Activated CD4-positive, alpha-beta T cell treated with anti-CD3 and anti-CD28 coated beads, Interleukin-2, amount 10 ng/mL, durations not matched to agents 7 days and 5 days (primary cell): ENCODE measurements at regions not wholly inside any gene's neighbourhood (a gene's known extent, or its start where the extent isn't known, plus 50 kb on each side); places are given as distances from the start of the nearest gene placed in this dataset.

Experiments used
- CTCF ChIA-PET: fragments of 350-600 bp; sonication (Branson Sonifier 250); formaldehyde crosslinking; loops from one replicate; lab custom pipeline; 2021; ENCODE audit warnings: antibody characterized with exemption; lab: Charles Lee
- POLR2A ChIA-PET: fragments of 350-600 bp; sonication (Branson Sonifier 250); formaldehyde crosslinking; loops from one replicate; lab custom pipeline; 2021; ENCODE audit warnings: antibody characterized with exemption; lab: Charles Lee
- DNase-seq: peaks from one replicate; pipeline ENCODE4 v3.0.0-alpha.2; 2020
- H3K27ac Mint-ChIP-seq: one replicate; pipeline ENCODE4 v1.8.0; 2021; ENCODE audit warnings: mild to moderate bottlenecking, moderate library complexity, mixed read lengths
- H3K27me3 Mint-ChIP-seq: one replicate; pipeline ENCODE4 v1.8.0; 2021; ENCODE audit warnings: mixed read lengths
- H3K36me3 Mint-ChIP-seq: one replicate; pipeline ENCODE4 v1.8.0; 2021; ENCODE audit warnings: low read depth, mixed read lengths
- H3K4me1 Mint-ChIP-seq: one replicate; pipeline ENCODE4 v1.8.0; 2021; ENCODE audit warnings: mixed read lengths
- H3K4me3 Mint-ChIP-seq: one replicate; pipeline ENCODE4 v1.8.0; 2021; ENCODE audit warnings: mild to moderate bottlenecking, moderate library complexity, mixed read lengths
- H3K9me3 Mint-ChIP-seq: one replicate; pipeline ENCODE4 v1.8.0; 2021; ENCODE audit warnings: mixed read lengths

- CTCF ChIA-PET, result no interaction called here
- POLR2A ChIA-PET, result no interaction called here
- H3K4me3 Mint-ChIP-seq, result no peak overlapping the region
- no peaks in the 10 kb centered on the region for H3K4me1 Mint-ChIP-seq
- H3K27me3 Mint-ChIP-seq, result no peaks in the 10 kb centered on the region
- H3K9me3 Mint-ChIP-seq, result no peaks in the 10 kb centered on the region
- no peaks in the 10 kb centered on the region for H3K36me3 Mint-ChIP-seq
- no peak for DNase-seq
- no peak overlapping the region for H3K27ac Mint-ChIP-seq
Observed at GRCh38 chr15:93214106-93214505, 125.1 kb upstream of the RGMA start.

GRCh38 chr15:93213281-93213680, 124.3 kb upstream of the RGMA start:
- Mint-ChIP-seq H3K36me3 (no peaks in the 10 kb centered on the region), H3K4me1 (no peaks in the 10 kb centered on the region), H3K27ac (no peak overlapping the region), H3K9me3 (no peaks in the 10 kb centered on the region), H3K4me3 (no peak overlapping the region), H3K27me3 (no peaks in the 10 kb centered on the region)
- ChIA-PET POLR2A (no interaction called here), CTCF (interaction anchor here (0.9 kb wide), 1 partner anchor 21 kb away, joined by 3 read pairs; no protein-coding TSS in a partner anchor)
- DNase-seq, result no peak

- Mint-ChIP-seq H3K36me3 (no peaks in the 10 kb centered on the region), H3K4me3 (no peak overlapping the region)
- POLR2A ChIA-PET, result no interaction called here
Observed at GRCh38 chr15:93212578-93212977, 123.6 kb upstream of the RGMA start.

GRCh38 chr15:93210995-93211394, 122.0 kb upstream of the RGMA start:
- no peaks in the 10 kb centered on the region for H3K9me3 Mint-ChIP-seq
- POLR2A ChIA-PET, result no interaction called here
- H3K36me3 Mint-ChIP-seq, result no peaks in the 10 kb centered on the region
- H3K4me1 Mint-ChIP-seq, result no peaks in the 10 kb centered on the region
- no peak overlapping the region for H3K27ac Mint-ChIP-seq
- H3K27me3 Mint-ChIP-seq, result no peaks in the 10 kb centered on the region
- no peak overlapping the region for H3K4me3 Mint-ChIP-seq
- CTCF ChIA-PET, result no interaction called here
- DNase-seq, result no peak

More at GRCh38 chr15:93212578-93212977, 123.6 kb upstream of the RGMA start:
- Mint-ChIP-seq H3K4me1 (no peaks in the 10 kb centered on the region), H3K9me3 (no peaks in the 10 kb centered on the region), H3K27me3 (no peaks in the 10 kb centered on the region), H3K27ac (no peak overlapping the region)
- CTCF ChIA-PET, result no interaction called here
- DNase-seq, result no peak

GRCh38 chr15:93209690-93210445, 120.9 kb upstream of the RGMA start:
- no peaks in the 10 kb centered on the region for H3K9me3 Mint-ChIP-seq
- DNase-seq, result no peak
- CTCF ChIA-PET, result no interaction called here

GRCh38 chr15:93206893-93207292, 117.9 kb upstream of the RGMA start:
- no peak overlapping the region for H3K27ac Mint-ChIP-seq
- ChIA-PET CTCF (no interaction called here), POLR2A (no interaction called here)
- no peaks in the 10 kb centered on the region for H3K27me3 Mint-ChIP-seq
- H3K9me3 Mint-ChIP-seq, result no peaks in the 10 kb centered on the region
- DNase-seq, result no peak
- no peaks in the 10 kb centered on the region for H3K36me3 Mint-ChIP-seq
- no peaks in the 10 kb centered on the region for H3K4me1 Mint-ChIP-seq
- H3K4me3 Mint-ChIP-seq, result no peak overlapping the region

More at GRCh38 chr15:93209690-93210445, 120.9 kb upstream of the RGMA start:
- Mint-ChIP-seq H3K36me3 (no peaks in the 10 kb centered on the region), H3K27me3 (no peaks in the 10 kb centered on the region), H3K27ac (no peak overlapping the region), H3K4me3 (no peak overlapping the region), H3K4me1 (no peaks in the 10 kb centered on the region)
- POLR2A ChIA-PET, result no interaction called here

GRCh38 chr15:93205413-93205812, 116.4 kb upstream of the RGMA start:
- Mint-ChIP-seq H3K9me3 (no peaks in the 10 kb centered on the region), H3K27me3 (peaks cover under 1% of the 10 kb centered on the region), H3K4me3 (no peak overlapping the region), H3K4me1 (no peaks in the 10 kb centered on the region), H3K36me3 (no peaks in the 10 kb centered on the region), H3K27ac (no peak overlapping the region)
- POLR2A ChIA-PET, result no interaction called here
- no peak for DNase-seq
- CTCF ChIA-PET, result no interaction called here

GRCh38 chr15:93203036-93203435, 114.0 kb upstream of the RGMA start:
- no peak for DNase-seq
- CTCF ChIA-PET, result interaction anchor here (1.0 kb wide), 1 partner anchor 21 kb away, joined by 3 read pairs; no protein-coding TSS in a partner anchor
- POLR2A ChIA-PET, result no interaction called here

GRCh38 chr15:93202405-93202804, 113.4 kb upstream of the RGMA start:
- CTCF ChIA-PET, result interaction anchor here (1.0 kb wide), 1 partner anchor 21 kb away, joined by 3 read pairs; no protein-coding TSS in a partner anchor
- no peak overlapping the region for H3K4me3 Mint-ChIP-seq

More at GRCh38 chr15:93203036-93203435, 114.0 kb upstream of the RGMA start:
- H3K4me3 Mint-ChIP-seq, result no peak overlapping the region
- no peaks in the 10 kb centered on the region for H3K9me3 Mint-ChIP-seq
- H3K27ac Mint-ChIP-seq, result no peak overlapping the region
- no peaks in the 10 kb centered on the region for H3K36me3 Mint-ChIP-seq
- peaks cover 12% of the 10 kb centered on the region for H3K27me3 Mint-ChIP-seq
- no peaks in the 10 kb centered on the region for H3K4me1 Mint-ChIP-seq

GRCh38 chr15:93201940-93202339, 112.9 kb upstream of the RGMA start:
- DNase-seq, result no peak
- Mint-ChIP-seq H3K36me3 (no peaks in the 10 kb centered on the region), H3K4me1 (no peaks in the 10 kb centered on the region), H3K4me3 (no peak overlapping the region), H3K27ac (no peak overlapping the region), H3K27me3 (peaks cover 15% of the 10 kb centered on the region), H3K9me3 (no peaks in the 10 kb centered on the region)
- POLR2A ChIA-PET, result no interaction called here
- CTCF ChIA-PET, result no interaction called here

More at GRCh38 chr15:93202405-93202804, 113.4 kb upstream of the RGMA start:
- no peak overlapping the region for H3K27ac Mint-ChIP-seq
- POLR2A ChIA-PET, result no interaction called here
- no peaks in the 10 kb centered on the region for H3K4me1 Mint-ChIP-seq
- H3K27me3 Mint-ChIP-seq, result peaks cover 14% of the 10 kb centered on the region
- DNase-seq, result no peak
- no peaks in the 10 kb centered on the region for H3K36me3 Mint-ChIP-seq
- H3K9me3 Mint-ChIP-seq, result no peaks in the 10 kb centered on the region

- H3K4me3 Mint-ChIP-seq, result no peak overlapping the region
- no peaks in the 10 kb centered on the region for H3K36me3 Mint-ChIP-seq
- DNase-seq, result no peak
- H3K9me3 Mint-ChIP-seq, result no peaks in the 10 kb centered on the region
- ChIA-PET CTCF (no interaction called here), POLR2A (no interaction called here)
- peaks cover 15% of the 10 kb centered on the region for H3K27me3 Mint-ChIP-seq
- H3K4me1 Mint-ChIP-seq, result no peaks in the 10 kb centered on the region
- H3K27ac Mint-ChIP-seq, result no peak overlapping the region
Observed at GRCh38 chr15:93200837-93201226, 111.8 kb upstream of the RGMA start.

GRCh38 chr15:93200081-93200836, 111.2 kb upstream of the RGMA start:
- H3K27ac Mint-ChIP-seq, result no peak overlapping the region
- no peaks in the 10 kb centered on the region for H3K9me3 Mint-ChIP-seq
- no peak for DNase-seq
- CTCF ChIA-PET, result no interaction called here
- peaks cover 15% of the 10 kb centered on the region for H3K27me3 Mint-ChIP-seq
- no peaks in the 10 kb centered on the region for H3K36me3 Mint-ChIP-seq
- H3K4me3 Mint-ChIP-seq, result no peak overlapping the region
- POLR2A ChIA-PET, result interaction anchor here (0.5 kb wide), 1 partner anchor 15 kb away, joined by 4 read pairs; no protein-coding TSS in a partner anchor
- H3K4me1 Mint-ChIP-seq, result no peaks in the 10 kb centered on the region

- CTCF ChIA-PET, result no interaction called here
- POLR2A ChIA-PET, result no interaction called here
Observed at GRCh38 chr15:93196135-93196670, 107.2 kb upstream of the RGMA start.

More at GRCh38 chr15:93196135-93196670, 107.2 kb upstream of the RGMA start:
- Mint-ChIP-seq H3K4me1 (no peaks in the 10 kb centered on the region), H3K4me3 (no peak overlapping the region), H3K36me3 (no peaks in the 10 kb centered on the region), H3K27ac (no peak overlapping the region), H3K27me3 (peaks cover 17% of the 10 kb centered on the region), H3K9me3 (no peaks in the 10 kb centered on the region)
- no peak for DNase-seq
